LHCN-M2 (cell line): ENCODE measurements at regions not wholly inside any gene's neighbourhood (a gene's known extent, or its start where the extent isn't known, plus 50 kb on each side); places are given as distances from the start of the nearest gene placed in this dataset.

Source experiments
- DNase-seq: peaks from one replicate; pipeline ENCODE4 v3.0.0-alpha.2; 2012; ENCODE audit warnings: low read depth

DNA sequence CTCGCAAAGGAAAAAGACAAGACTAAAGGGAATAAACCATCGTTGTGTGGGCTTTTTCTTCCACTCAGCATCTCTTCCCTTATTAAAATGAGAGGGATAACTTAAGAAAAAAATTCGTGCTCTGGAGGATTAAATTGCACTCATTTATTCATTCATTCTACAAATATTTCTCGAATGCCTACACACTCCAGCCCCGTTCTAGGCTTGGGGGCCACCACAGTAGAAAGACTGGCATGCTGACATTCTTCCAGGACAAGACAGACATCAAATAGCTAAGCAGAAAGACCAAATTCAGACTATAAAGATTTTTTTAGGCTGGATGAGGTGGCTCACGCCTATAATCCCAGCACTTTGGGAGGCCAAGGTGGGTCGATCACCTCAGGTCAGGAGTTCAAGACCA, 65.3 kb upstream of the IL12A start:
- DNase-seq, result no peak

GRCh38 chr3:159923956-159924355, 64.7 kb upstream of the IL12A start:
- DNase-seq, result no peak

DNA sequence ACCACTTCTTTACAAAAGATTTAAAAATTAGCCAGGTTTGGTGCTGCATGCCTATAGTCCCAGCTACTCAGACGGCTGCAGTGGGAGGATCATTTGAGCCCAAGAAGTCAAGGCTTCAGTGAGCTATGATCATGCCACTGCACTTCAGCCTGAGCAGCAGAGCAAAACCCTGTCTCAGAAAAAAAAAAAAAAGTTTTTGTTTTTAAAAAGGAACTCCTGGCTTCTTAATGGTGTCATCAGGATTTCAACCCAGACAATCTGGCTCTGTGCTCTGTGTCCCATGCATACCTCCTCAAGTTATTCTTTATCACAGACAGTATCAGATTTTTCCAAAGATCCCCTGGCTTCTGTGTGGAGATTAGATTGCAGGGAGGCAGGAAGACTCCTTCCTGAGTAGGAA, 64.2 kb upstream of the IL12A start:
- no peak for DNase-seq

GRCh38 chr3:159925248-159925647, 63.4 kb upstream of the IL12A start:
- DNase-seq, result no peak

GRCh38 chr3:159926573-159926972, 62.1 kb upstream of the IL12A start:
- no peak for DNase-seq

DNA sequence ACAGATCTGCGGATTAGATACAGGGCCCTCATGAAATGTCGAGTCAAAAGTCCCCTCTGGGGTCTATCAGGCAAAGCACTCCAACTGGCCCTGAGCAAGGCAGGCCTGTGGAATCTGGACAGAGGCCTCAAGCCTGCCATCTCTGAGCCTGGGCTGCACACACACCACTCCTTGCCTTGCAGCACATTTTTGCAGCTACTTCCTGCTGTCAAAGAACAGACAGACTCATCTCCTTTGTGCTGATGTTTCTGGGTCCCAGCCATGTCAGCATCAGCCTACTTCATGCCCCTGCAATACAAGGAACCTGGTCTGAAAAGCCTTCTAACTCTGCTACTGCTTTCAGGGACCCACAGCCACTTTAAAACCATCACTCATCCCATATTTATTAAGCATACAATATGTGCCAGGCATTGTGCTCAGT, 60.6 kb upstream of the IL12A start:
- peak; percentile 60 for DNase-seq

DNA sequence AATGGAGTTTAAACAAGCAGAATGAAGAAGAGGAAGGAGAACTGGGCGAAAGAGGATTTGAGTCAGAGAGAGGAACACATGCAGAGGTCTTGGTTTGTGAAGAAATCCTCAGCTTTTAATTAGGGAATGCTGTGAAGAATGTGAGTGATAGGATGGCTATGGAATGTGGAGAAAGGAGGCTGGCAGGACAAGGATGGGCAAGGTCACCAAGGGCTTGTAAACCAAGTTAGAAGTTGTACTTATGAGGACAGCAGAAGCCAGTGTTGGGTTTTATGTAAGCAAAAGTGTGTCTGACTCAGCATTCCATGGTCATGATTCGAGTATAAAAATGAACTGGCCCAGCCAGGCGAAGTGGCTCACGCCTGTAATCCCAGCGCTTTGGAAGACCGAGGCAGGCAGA, 60.0 kb upstream of the IL12A start:
- peak; percentile 99 for DNase-seq

DNA sequence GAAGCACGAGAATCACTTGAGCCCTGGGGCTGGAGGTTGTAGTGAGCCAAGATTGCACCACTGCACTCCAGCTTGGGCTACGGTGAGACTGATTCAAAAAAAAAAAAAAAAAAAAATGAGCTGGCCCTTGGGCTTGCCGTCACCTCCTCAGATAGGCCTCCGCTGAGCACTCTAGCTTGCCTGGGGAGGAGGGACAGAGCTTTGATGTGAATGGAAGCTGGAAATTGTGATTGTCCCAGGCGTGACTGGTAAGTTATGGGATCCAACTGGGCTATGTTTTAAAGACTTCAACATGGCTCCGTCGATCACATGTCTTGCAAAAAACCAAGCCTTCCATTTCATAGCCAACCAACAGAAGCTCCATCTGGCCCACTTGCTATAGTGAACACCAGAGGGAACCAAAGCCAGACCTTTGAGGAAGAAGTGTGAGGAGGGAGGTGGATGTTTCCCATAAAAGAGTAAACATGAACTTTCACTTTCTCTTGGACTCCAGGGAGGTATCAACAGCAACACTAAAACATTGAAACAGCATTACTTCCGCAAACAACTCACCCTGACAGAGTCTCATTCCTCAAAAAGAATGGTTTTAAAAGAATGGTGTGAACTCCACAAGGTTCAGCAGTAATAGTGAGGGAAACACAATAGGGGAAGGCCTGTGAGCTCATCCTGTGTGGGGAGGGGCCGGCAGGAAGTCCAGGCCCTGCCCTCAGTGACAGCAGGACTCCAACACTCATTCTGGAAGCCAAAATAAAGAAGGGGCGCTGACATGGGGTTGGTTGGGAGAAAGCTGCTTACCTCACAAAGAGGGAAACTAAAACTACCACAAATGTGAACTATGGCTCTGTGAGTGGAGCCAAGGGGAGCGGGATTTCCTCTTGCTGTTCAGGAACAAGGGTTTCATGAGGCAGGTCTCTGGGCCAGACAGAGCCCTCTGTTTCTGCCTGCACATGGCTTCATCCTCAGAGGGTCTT, 59.2 kb upstream of the IL12A start:
- DNase-seq, result peak; percentile 90

- no peak for DNase-seq
Observed at GRCh38 chr3:159934216-159934615, 54.4 kb upstream of the IL12A start.

DNA sequence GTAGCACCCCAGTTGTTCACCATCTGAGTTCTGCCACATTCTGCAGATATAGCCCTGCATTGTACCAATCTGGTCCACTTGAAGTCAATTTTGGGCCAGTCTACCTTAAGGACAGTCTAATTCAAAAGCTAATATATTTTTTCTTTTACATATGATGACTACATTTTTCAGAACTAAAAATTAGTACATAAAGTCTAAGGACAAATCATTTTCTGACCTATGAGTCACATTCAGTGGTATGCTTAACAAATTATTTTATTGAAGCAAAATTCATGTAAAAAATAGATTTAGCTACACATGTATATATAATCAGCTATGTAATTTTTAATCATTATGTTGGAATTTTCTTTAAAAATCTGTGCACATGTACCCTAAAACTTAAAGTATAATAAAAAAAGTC, 52.1 kb upstream of the IL12A start:
- peak; percentile 15 for DNase-seq

DNA sequence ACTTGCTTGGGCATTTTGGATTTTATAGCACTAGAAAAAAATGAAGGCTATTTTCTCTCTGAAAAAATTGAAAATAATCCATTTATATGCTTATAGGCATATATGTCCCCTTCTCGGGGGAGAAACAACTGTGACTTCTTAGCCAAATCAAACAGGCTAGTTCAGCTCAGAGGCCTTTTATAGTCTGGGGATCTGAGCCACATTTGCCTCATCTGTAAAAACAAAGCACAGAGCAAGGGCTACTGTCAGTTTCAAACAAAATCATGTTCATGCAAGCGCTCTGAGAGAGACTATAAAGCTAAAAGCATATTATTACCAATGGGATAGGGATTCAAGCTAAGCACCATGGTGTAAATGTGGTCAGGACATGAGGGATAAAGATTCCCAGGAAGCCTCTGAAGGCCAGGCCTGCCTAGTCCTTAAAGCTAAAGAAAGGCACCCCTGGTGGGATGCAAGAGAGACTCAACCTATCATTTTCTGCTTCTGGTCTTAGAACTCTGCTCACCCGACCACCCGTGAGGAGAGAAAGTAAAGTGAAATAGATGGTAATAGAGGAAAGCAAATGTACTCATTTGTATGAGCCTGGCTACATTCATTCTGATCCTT, 51.0 kb upstream of the IL12A start:
- no peak for DNase-seq

GRCh38 chr3:159938714-159939113, 49.9 kb upstream of the IL12A start:
- DNase-seq, result peak; percentile 61
